Stimulated activated naive CD8-positive, alpha-beta T cell treated with anti-CD3 and anti-CD28 coated beads, Interleukin-15, amount 100 ng/mL, for 72 hours (primary cell): ENCODE measurements at regions not wholly inside any gene's neighbourhood (a gene's known extent, or its start where the extent isn't known, plus 50 kb on each side); places are given as distances from the start of the nearest gene placed in this dataset.
"Not testable (repeated sequence)": the region's sequence is repeated elsewhere in the genome, so short reads cannot be mapped to it uniquely, and the experiment has no call there.

Experiments used
- ATAC-seq: fragments of 150-1000 bp; cut with Tn5 transposase; 2 replicates; pipeline ENCODE4 v1.10.0; 2021; ENCODE audit warnings: mild to moderate bottlenecking, moderate library complexity
- DNase-seq, 2 donors: peaks; one replicate each; pipeline ENCODE4 v3.0.0; 2021 to 2022
- H3K27ac Mint-ChIP-seq, 2 donors: one replicate each; pipeline ENCODE4 v1.8.0; 2022; ENCODE audit warnings: mild to moderate bottlenecking in 2 of 2, mixed read lengths in 2 of 2, moderate library complexity in 2 of 2
- H3K27me3 Mint-ChIP-seq: one replicate; pipeline ENCODE4 v1.8.0; 2022; ENCODE audit warnings: mixed read lengths
- H3K4me1 Mint-ChIP-seq: one replicate; pipeline ENCODE4 v1.8.0; 2022; ENCODE audit warnings: mild to moderate bottlenecking, mixed read lengths
- H3K4me3 Mint-ChIP-seq, 2 donors: one replicate each; pipeline ENCODE4 v1.8.0; 2022; ENCODE audit warnings: mild to moderate bottlenecking in 2 of 2, mixed read lengths in 2 of 2, moderate library complexity in 1 of 2
- H3K9me3 Mint-ChIP-seq, 2 donors: one replicate each; pipeline ENCODE4 v1.8.0; 2022; ENCODE audit warnings: mixed read lengths in 2 of 2

DNA sequence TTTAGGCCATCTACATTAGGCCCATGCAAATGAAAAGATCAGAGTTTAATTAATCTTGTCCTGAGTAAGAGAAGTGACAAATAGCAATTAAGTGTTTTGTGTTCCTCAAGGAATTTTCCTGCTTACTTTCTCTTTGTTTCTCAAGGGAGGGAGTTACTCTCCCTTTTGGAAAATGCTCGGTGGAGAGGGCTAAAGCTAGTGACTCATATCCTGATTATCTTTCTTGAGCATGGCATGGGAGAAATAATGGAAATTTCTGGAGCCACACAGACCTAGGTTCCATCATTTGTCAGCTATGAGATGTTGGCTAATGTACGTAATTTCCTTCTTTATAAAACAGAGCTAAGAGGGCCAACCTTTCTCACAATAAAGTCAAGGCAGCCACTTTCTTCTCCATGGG is 177.1 kb downstream of the ETAA1 start:
- Mint-ChIP-seq H3K9me3 (peaks cover 4 to 23% of the 10 kb centered on the region in 2 donors), H3K4me3 (no peak overlapping the region), H3K27me3 (no peaks in the 10 kb centered on the region), H3K4me1 (no peaks in the 10 kb centered on the region), H3K27ac (no peak overlapping the region)
- ATAC-seq = no peak
- no peak for DNase-seq

DNA sequence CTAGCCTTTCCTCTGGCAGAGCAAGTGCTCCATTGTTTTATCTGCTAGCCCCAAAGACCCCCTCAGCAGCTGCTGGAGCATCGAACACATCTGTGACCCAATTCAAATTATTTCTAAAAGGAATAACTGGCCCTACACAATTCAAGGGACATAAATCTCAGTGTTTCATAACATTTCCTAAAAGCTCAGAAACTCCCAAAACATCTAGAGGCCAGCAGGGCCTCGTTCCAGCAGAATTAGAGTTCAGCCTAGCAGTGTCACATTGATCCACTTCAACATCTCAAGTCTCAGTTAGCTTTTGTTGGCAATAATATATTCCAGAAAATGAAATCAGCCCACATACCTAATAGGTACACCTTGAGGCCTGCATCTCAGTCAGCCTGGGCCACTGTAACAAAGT is 179.1 kb downstream of the ETAA1 start:
- Mint-ChIP-seq H3K4me3 (no peak overlapping the region), H3K4me1 (no peaks in the 10 kb centered on the region), H3K9me3 (peaks cover under 1 to 17% of the 10 kb centered on the region in 2 donors)

DNA sequence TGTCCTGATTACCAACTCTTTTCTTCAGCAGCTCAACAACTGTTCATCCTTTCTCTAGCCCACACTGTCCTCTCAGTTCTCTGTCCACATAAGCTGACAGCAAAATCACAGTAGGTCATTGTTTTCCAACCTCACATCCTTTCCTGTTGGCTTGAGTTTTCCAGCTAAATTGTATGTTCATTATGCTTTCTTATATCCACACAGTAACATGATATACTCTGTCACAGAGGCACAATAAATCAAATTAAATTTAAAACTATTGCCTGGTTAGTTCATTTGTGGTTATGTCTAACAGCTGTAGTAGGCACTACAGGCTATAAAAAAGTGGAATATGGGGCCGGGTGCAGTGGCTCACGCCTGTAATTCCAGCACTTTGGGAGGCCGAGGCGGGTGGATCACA is 179.9 kb downstream of the ETAA1 start:
- Mint-ChIP-seq H3K4me1 (no peaks in the 10 kb centered on the region), H3K27ac (no peak overlapping the region), H3K9me3 (peaks cover 0 to 23% of the 10 kb centered on the region in 2 donors), H3K27me3 (no peaks in the 10 kb centered on the region), H3K4me3 (no peak overlapping the region)
- ATAC-seq (no peak), DNase-seq (no peak)

More for the DNA sequence above, 179.1 kb downstream of the ETAA1 start:
- Mint-ChIP-seq H3K27me3 (no peaks in the 10 kb centered on the region), H3K27ac (no peak overlapping the region)
- ATAC-seq (no peak), DNase-seq (no peak)

DNA sequence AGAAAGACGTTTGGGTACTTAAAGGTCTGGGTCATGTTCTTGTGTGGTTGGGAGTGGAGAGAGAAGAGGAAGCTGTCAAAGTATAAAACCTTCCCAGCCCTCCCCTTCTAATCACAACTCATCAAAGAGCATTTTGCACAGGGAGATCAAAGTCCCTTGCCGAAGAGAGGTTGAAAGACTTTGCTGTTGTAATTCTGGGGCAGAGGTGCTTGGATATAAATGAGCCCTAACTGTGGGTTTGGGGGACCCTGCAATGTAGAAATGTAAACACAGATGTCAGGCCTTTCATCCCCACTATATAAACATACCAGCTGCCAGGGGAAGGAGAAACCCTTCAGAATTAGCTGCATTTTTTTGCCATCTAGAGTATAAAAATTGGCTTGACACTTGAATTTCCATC is 182.1 kb downstream of the ETAA1 start:
- no peak for ATAC-seq

DNA sequence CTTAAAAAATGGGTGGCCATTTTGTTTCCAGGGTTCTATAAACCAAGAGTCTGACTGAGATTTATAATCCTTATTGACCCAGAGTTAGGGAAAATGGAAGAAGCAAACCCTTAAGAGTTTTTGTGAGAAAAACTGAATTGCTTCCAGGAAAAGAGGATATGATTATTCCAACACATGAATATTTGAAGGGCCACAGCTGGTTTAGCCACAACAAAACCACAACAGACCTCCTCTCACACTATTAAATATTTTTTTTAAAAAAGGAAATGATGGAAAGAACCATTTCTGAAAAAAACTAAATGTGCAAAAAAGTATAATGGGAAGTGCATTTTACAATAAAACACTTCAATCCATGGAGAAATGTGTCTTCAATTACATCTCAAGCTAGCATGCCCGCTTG is 182.7 kb downstream of the ETAA1 start:
- Mint-ChIP-seq H3K4me1 (no peaks in the 10 kb centered on the region), H3K9me3 (peaks cover 4 to 15% of the 10 kb centered on the region in 2 donors), H3K4me3 (no peak overlapping the region), H3K27ac (no peak overlapping the region), H3K27me3 (no peaks in the 10 kb centered on the region)
- DNase-seq (no peak), ATAC-seq (no peak)

More for the DNA sequence above, 182.1 kb downstream of the ETAA1 start:
- Mint-ChIP-seq H3K9me3 (peaks cover 0 to 14% of the 10 kb centered on the region in 2 donors), H3K27ac (no peak overlapping the region), H3K4me1 (no peaks in the 10 kb centered on the region), H3K27me3 (no peaks in the 10 kb centered on the region), H3K4me3 (no peak overlapping the region)
- DNase-seq = no peak

DNA sequence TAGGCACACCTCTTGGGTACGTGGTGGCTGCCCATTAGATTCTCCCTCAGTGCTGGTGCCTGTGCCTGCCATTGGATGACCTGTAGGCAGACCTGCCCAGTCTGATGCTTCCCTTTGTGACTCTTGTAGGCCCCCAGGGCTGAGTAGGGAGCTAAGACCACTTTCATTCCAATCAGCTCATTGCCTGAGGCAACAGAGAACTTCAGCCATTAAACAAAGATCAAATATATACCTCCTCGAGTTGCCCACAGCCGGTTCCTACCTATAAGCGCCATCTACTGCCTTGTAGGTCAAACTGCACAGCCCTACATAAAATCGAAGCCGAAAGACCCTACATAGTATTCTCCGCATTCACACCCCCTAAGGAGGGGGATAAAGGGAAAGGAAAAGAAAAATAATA is 184.6 kb downstream of the ETAA1 start:
- Mint-ChIP-seq H3K4me3 (no peak overlapping the region), H3K27ac (no peak overlapping the region), H3K9me3 (peaks cover 22 to 31% of the 10 kb centered on the region in 2 donors), H3K27me3 (no peaks in the 10 kb centered on the region), H3K4me1 (no peaks in the 10 kb centered on the region)
- DNase-seq = no peak
- no peak for ATAC-seq

DNA sequence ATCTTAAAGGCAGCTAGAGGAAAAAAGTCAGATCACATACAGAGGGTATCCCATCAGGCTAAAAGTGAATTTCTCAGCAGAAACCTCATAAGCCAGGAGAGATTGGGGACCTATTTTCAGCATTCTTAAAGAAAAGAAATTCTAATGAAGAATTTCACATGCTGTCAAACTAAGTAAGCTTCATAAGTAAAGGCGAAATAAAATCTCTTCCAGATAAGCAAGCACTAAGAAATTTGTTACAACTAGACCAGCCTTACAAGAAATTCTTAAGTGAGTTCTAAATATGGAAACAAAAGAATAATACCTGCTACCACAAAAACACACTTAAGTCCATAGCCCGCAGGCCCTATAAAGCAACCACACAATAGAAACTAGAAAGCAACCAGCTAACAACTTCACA is 186.1 kb downstream of the ETAA1 start:
- Mint-ChIP-seq H3K4me3 (no peak overlapping the region), H3K4me1 (no peaks in the 10 kb centered on the region), H3K27ac (no peak overlapping the region), H3K27me3 (no peaks in the 10 kb centered on the region), H3K9me3 (peaks cover 22 to 25% of the 10 kb centered on the region in 2 donors)
- no peak for ATAC-seq
- no peak for DNase-seq

DNA sequence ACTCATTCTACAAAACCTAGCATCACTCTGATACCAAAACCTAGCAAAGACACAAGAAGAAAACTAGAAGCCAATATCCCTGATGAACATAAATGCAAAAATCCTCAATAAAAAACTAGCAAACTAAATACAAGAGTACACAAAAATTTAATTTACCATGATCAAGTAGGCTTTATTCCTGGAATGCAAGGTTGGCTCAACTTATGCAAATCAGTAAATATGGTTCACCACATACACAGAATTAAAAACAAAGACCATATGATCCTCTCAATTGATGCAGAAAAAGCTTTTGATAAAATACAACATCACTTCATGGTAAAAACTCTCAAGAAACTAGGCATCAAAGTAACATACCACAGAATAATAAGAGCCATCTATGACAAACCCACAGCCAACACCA is 188.3 kb downstream of the ETAA1 start:
- Mint-ChIP-seq H3K27me3 (no peaks in the 10 kb centered on the region), H3K9me3 (peaks cover 22 to 32% of the 10 kb centered on the region in 2 donors), H3K27ac (no peak overlapping the region), H3K4me1 (no peaks in the 10 kb centered on the region), H3K4me3 (no peak overlapping the region)
- ATAC-seq = no peak
- no peak for DNase-seq

DNA sequence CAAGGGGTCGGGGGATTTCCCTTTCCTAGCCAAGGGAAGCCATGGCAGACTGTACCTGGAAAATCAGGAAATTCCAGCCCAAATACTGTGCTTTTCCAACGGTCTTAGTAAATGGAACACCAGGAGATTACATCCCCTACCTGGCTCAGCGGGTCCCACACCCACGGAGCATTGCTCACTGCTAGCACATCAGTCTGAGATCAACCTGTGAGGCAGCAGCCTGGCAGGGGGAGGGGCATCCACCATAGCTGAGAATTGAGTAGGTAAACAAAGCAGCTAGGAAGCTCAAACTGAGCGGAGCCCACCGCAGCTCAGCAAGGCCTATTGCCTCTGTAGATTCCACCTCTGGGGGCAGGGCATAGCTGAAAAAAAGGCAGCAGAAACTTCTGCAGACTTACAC is 192.0 kb downstream of the ETAA1 start:
- DNase-seq, H3K4me1 Mint-ChIP-seq, H3K27me3 Mint-ChIP-seq, H3K4me3 Mint-ChIP-seq, H3K27ac Mint-ChIP-seq, ATAC-seq: not testable (repeated sequence)
- peaks cover 27 to 46% of the 10 kb centered on the region in 2 donors for H3K9me3 Mint-ChIP-seq

DNA sequence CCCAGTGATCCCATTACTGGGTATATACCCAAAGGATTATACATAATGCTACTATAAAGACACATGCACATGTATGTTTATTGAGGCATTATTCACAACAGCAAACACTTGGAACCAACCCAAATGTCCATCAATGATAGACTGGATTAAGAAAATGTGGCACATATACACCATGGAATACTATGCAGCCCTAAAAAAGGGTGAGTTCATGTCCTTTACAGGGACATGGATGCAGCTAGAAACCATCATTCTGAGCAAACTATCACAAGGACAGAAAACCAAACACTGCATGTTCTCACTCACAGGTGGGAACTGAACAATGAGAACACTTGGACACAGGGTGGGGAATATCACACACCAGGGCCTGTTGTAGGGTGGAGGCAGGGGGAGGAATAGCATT is 197.4 kb downstream of the ETAA1 start:
- H3K27ac Mint-ChIP-seq, DNase-seq, ATAC-seq, H3K4me1 Mint-ChIP-seq, H3K4me3 Mint-ChIP-seq, H3K27me3 Mint-ChIP-seq: not testable (repeated sequence)
- peaks cover 5 to 34% of the 10 kb centered on the region in 2 donors for H3K9me3 Mint-ChIP-seq

DNA sequence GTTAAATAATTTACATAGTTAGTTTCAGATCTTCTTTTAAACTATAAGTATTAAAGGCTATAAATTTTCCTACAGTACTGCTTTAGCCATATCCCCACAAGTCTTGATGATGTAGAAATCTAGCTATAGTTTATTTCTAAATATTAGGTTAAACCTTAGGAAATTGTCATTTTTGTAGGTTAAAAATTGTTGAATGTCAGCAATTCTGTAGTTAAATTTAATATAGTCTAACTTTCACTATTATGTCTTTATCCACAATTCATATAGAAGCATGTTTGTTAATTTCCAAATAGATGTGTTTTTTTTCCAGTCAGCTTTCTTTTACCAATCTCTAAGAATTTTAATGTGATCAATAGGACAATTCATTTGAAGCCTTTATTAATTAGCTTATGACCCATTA is 199.7 kb downstream of the ETAA1 start:
- H3K9me3 Mint-ChIP-seq = peaks cover 1 to 15% of the 10 kb centered on the region in 2 donors
- no peak for ATAC-seq
- no peak overlapping the region for H3K4me3 Mint-ChIP-seq
- no peaks in the 10 kb centered on the region for H3K4me1 Mint-ChIP-seq
- DNase-seq = no peak
- H3K27me3 Mint-ChIP-seq = no peaks in the 10 kb centered on the region
- no peak overlapping the region for H3K27ac Mint-ChIP-seq

DNA sequence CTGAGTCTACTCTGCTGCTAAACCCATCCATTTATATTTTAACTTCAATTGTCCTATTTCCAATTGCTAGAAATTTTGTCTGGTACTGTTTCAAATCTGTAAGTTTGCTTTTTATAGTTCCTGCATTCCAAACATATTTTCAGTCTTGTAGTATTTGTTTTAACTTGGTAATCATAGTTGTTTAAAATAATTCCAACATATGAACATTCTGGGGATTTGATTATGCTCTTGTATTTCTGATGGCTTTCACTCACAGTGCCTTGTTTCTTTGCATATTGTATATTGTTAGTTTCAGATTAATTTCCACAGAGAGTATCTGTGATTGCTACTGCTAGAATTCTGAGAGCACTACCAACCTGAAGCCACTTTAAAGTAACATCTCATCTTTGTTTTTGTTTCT is 202.4 kb downstream of the ETAA1 start:
- H3K4me1 Mint-ChIP-seq = no peaks in the 10 kb centered on the region
- no peak overlapping the region for H3K4me3 Mint-ChIP-seq
- no peak for ATAC-seq
- no peak overlapping the region for H3K27ac Mint-ChIP-seq
- DNase-seq = no peak
- no peaks in the 10 kb centered on the region for H3K27me3 Mint-ChIP-seq
- H3K9me3 Mint-ChIP-seq = peaks cover 0 to 6% of the 10 kb centered on the region in 2 donors

DNA sequence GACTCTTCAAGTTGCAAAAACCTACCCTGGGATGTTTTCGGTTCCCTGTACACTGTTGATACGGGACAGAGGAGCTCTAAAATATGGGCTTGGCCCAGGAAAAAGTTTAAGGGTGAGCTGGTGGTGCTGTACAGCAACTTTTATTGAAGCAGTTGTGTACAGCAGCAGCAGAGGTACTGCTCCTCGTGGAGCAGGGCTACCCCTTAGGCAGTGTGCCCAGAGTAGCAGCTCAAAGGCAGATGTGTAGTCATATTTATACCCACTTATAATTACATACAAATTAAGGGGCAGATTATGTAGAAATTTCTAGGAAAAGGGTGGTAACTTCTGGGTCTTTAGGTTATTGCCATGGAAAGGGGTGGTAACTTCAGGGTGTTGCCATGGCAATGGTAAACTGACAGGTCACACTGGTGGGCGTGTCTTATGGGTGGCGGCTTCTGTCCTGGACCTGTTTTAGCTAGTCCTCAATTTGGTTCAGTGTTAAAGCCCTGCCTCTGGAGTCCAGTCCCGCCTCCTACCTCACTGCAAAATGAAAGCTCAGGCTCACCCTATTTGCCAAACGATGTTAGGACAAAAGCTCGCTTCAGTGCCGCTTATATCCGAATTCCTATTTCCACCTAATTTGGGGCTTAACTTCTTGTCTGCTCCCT is 203.2 kb downstream of the ETAA1 start:
- no peak overlapping the region for H3K27ac Mint-ChIP-seq
- DNase-seq (no peak), ATAC-seq (no peak)
- no peak overlapping the region for H3K4me3 Mint-ChIP-seq
- no peaks in the 10 kb centered on the region for H3K27me3 Mint-ChIP-seq
- peaks cover 0 to 6% of the 10 kb centered on the region in 2 donors for H3K9me3 Mint-ChIP-seq
- no peaks in the 10 kb centered on the region for H3K4me1 Mint-ChIP-seq

DNA sequence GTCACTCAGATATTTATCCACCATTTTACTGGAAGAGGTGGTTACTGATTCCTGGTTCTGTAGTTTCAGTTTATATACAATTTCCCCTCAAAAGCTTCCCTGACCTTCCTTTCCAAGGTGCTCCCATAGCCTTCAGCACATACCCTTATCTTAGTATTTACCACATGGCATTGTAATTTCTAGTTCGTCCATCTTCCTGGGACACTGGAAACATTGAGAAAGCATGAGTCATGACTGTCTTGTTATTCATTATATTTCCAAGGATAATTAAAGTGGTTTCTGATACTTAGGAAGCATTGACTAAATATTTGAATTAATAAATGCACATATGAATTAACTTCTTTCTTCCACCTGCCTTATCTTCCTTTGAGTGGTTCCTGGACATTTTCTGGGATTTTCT is 203.8 kb downstream of the ETAA1 start:
- H3K4me3 Mint-ChIP-seq = no peak overlapping the region
- no peaks in the 10 kb centered on the region for H3K27me3 Mint-ChIP-seq
- H3K27ac Mint-ChIP-seq = no peak overlapping the region
- no peak for ATAC-seq
- no peaks in the 10 kb centered on the region for H3K4me1 Mint-ChIP-seq
- DNase-seq = no peak
- H3K9me3 Mint-ChIP-seq = peaks cover 0 to 6% of the 10 kb centered on the region in 2 donors

DNA sequence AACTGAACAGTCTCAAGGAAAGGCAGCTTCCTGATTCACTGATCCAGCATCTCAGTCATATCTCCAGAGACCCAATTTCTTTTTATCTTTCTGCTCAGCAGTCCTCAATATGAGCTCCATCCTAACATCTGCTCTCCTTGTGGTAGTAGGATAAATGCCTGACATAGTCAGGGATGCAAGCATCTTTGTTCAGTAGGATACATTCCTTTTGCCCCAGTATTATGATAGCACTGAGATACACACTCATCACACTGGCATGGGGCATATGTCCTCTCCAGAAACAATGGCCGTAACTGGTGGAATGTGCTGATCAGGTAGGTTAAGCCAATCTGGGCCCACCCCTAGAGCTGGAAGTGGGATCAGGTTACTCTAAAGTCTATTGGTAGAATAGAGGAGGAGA is 207.2 kb downstream of the ETAA1 start:
- no peaks in the 10 kb centered on the region for H3K4me1 Mint-ChIP-seq
- ATAC-seq = no peak
- DNase-seq = no peak
- no peak overlapping the region for H3K4me3 Mint-ChIP-seq
- H3K9me3 Mint-ChIP-seq = no peaks in the 10 kb centered on the region
- no peak overlapping the region for H3K27ac Mint-ChIP-seq
- H3K27me3 Mint-ChIP-seq = no peaks in the 10 kb centered on the region

DNA sequence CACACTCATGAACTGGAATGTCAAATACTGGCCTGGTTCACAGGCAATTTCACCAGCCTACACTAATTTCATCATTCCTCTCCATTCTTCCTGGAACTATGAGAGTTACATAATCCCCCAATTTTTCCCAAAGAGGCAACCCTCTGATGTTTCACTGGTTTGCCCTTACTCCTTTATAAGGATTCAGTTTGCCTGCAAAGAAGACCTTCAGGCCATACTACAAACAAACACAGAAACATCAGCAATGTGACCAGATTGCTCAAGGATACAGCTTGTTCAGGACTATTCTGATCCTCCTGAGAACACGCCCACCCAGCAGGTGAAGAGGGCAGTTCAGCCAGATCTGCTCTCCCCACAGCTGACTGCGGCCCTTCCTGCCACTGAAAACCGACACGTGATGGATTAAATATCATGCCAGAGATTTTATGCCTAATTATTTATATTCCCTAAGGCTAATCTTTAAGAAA is 215.5 kb downstream of the ETAA1 start:
- Mint-ChIP-seq H3K27me3 (no peaks in the 10 kb centered on the region), H3K27ac (no peak overlapping the region), H3K4me3 (no peak overlapping the region), H3K4me1 (no peaks in the 10 kb centered on the region), H3K9me3 (no peaks in the 10 kb centered on the region)
- ATAC-seq = no peak
- DNase-seq = no peak

DNA sequence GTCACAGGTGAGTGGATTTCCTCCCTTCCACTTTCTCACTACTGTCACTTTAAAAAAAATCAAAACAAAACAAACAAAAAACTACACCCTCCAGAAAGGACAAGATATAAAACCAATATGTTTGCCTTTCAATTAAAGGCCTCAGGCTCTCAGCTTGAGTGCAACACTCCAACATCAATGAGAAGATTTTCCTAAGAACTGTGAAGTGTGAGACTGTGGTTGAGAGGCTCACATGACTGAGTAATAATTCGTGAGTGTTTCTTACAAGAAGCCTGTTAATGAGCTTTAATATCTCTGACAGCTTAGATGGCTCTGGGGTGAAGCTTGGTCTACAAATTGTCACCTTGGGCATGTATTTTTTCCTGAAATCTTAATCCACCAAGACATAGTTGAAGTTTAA is 216.1 kb downstream of the ETAA1 start:
- ATAC-seq (no peak), DNase-seq (no peak)
- H3K27me3 Mint-ChIP-seq = no peaks in the 10 kb centered on the region
- no peaks in the 10 kb centered on the region for H3K4me1 Mint-ChIP-seq
- no peak overlapping the region for H3K4me3 Mint-ChIP-seq
- no peak overlapping the region for H3K27ac Mint-ChIP-seq
- no peaks in the 10 kb centered on the region for H3K9me3 Mint-ChIP-seq
